Keratinocyte (primary cell): ENCODE measurements at regions not wholly inside any gene's neighbourhood (a gene's known extent, or its start where the extent isn't known, plus 50 kb on each side); places are given as distances from the start of the nearest gene placed in this dataset.
A peak's percentile ranks its signal among the peaks of the same experiment; 100 is the strongest.

Experiments used
- DNase-seq: peaks from one replicate; pipeline ENCODE4 v3.0.0-alpha.2; 2011; ENCODE audit warnings: low read depth, missing footprints, low spot score
- FAIRE-seq: peaks from 2 replicates; lab custom pipeline; 2011; peaks lifted over from hg19 to GRCh38; lab: Jason Lieb, UNC
- H2AFZ ChIP-seq: 2 replicates; pipeline ENCODE4 v1.6.0; 2012; ENCODE audit warnings: low read length, control low read depth, inconsistent platforms; ENCODE audit not compliant: control insufficient read depth
- H3K27ac ChIP-seq: 2 replicates; pipeline ENCODE4 v1.5.1; 2011; ENCODE audit warnings: low read length; ENCODE audit not compliant: control insufficient read depth, insufficient read depth
- H3K27me3 ChIP-seq: 3 replicates; pipeline ENCODE4 v1.6.0; 2011; ENCODE audit warnings: low read length; ENCODE audit not compliant: control insufficient read depth, insufficient read depth; ENCODE audit errors: extremely low read depth
- H3K36me3 ChIP-seq, 2 experiments: 2 replicates in 1 of 2; 3 replicates in 1 of 2; pipeline ENCODE4 v1.5.1; 2011; ENCODE audit warnings: low read length in 2 of 2, mild to moderate bottlenecking in 1 of 2; ENCODE audit not compliant: control insufficient read depth in 2 of 2, insufficient read depth in 2 of 2; ENCODE audit errors: extremely low read depth in 1 of 2
- H3K4me1 ChIP-seq: 3 replicates; pipeline ENCODE4 v1.5.1; 2011; ENCODE audit warnings: low read length; ENCODE audit not compliant: control insufficient read depth, insufficient read depth; ENCODE audit errors: extremely low read depth
- H3K4me2 ChIP-seq: 3 replicates; pipeline ENCODE4 v1.6.0; 2011; ENCODE audit warnings: low read depth, low read length; ENCODE audit not compliant: control insufficient read depth, insufficient read depth; ENCODE audit errors: extremely low read depth
- H3K4me3 ChIP-seq, 3 experiments: fragments of 200-600 bp in 1 of 3; sonication (generic) in 1 of 3; 2 replicates in 2 of 3; 3 replicates in 1 of 3; pipeline ENCODE4 v1.5.1; 2011 to 2016; ENCODE audit warnings: low read length in 3 of 3, mild to moderate bottlenecking in 3 of 3, control low read depth in 2 of 3, inconsistent platforms in 1 of 3, low read depth in 1 of 3, mixed read lengths in 1 of 3, mixed run types in 1 of 3, moderate library complexity in 1 of 3; ENCODE audit not compliant: control insufficient read depth in 2 of 3, insufficient read depth in 2 of 3; ENCODE audit errors: extremely low read depth in 1 of 3
- H3K79me2 ChIP-seq: 2 replicates; pipeline ENCODE4 v1.6.0; 2012; ENCODE audit warnings: low read length; ENCODE audit not compliant: control insufficient read depth, insufficient read depth
- H3K9ac ChIP-seq: 3 replicates; pipeline ENCODE4 v1.6.0; 2011; ENCODE audit warnings: low read length; ENCODE audit not compliant: control insufficient read depth, insufficient read depth; ENCODE audit errors: extremely low read depth
- H3K9me1 ChIP-seq: 3 replicates; pipeline ENCODE4 v1.6.0; 2011; ENCODE audit warnings: low read length; ENCODE audit not compliant: control insufficient read depth, insufficient read depth; ENCODE audit errors: extremely low read depth
- H3K9me3 ChIP-seq: 2 replicates; pipeline ENCODE4 v1.5.1; 2012; ENCODE audit warnings: low read depth, low read length; ENCODE audit not compliant: control insufficient read depth
- H4K20me1 ChIP-seq: 3 replicates; pipeline ENCODE4 v1.6.0; 2011; ENCODE audit warnings: low read length; ENCODE audit not compliant: control insufficient read depth, insufficient read depth; ENCODE audit errors: extremely low read depth
- CTCF ChIP-seq, 3 experiments: IDR thresholded peaks in 1 of 3; conservative IDR thresholded peaks in 1 of 3; optimal IDR thresholded peaks in 1 of 3; 2 replicates in 2 of 3; 3 replicates in 1 of 3; pipeline versions ENCODE3 to v1.5.1; 2011; ENCODE audit warnings: low read length in 3 of 3, mild to moderate bottlenecking in 3 of 3, moderate library complexity in 2 of 3, control low read depth in 1 of 3, inconsistent platforms in 1 of 3; ENCODE audit not compliant: insufficient read depth in 2 of 3; ENCODE audit errors: extremely low read depth in 1 of 3
- EZH2 ChIP-seq: IDR thresholded peaks from one replicate; pipeline ENCODE4 v1.6.1; 2012; ENCODE audit warnings: inconsistent platforms, mild to moderate bottlenecking, low read length, moderate library complexity
- dilution Hi-C: fragments of 300-500 bp; cut with MboI; formaldehyde crosslinking; loops from one replicate; pipeline ENCODE4 v1.7.0; 2020; ENCODE audit warnings: low sequenced_read_pairs; ENCODE audit not compliant: extremely low pct_ligation_motif_present

GRCh38 chr12:107619831-107620230 lies 65.8 kb upstream of the PWP1 start:
- Histone ChIP-seq H3K4me3 (no peak overlapping the region), H3K36me3 (peaks cover 3% of the 10 kb centered on the region in 2 experiments), H3K79me2 (no peaks in the 10 kb centered on the region), H3K4me2 (no peak overlapping the region), H3K9me3 (no peaks in the 10 kb centered on the region), H3K9me1 (no peaks in the 10 kb centered on the region), H3K9ac (no peak overlapping the region), H3K27me3 (no peaks in the 10 kb centered on the region), H2AFZ (no peak overlapping the region), H4K20me1 (no peaks in the 10 kb centered on the region), H3K27ac (no peak overlapping the region), H3K4me1 (no peaks in the 10 kb centered on the region)
- FAIRE-seq (no peak), DNase-seq (no peak)
- dilution Hi-C loops: no loop called here
- TF ChIP-seq EZH2 (no peak), CTCF (optimal IDR thresholded peaks at IDR 0.05 in 1 of 3, IDR thresholded peaks at IDR 0.05 in 1 of 3, conservative IDR thresholded peaks at IDR 0.05 in 1 of 3; ENCODE audit: extremely low read depth in 1 of 3, insufficient read depth in 2 of 3, low read length in 3 of 3) (no peak)

GRCh38 chr12:107622001-107622400 lies 63.6 kb upstream of the PWP1 start:
- Histone ChIP-seq H3K9ac (no peak overlapping the region), H3K9me1 (no peaks in the 10 kb centered on the region), H3K4me3 (no peak overlapping the region), H2AFZ (no peak overlapping the region), H3K9me3 (no peaks in the 10 kb centered on the region), H3K36me3 (peaks cover 3% of the 10 kb centered on the region in 2 experiments), H3K4me2 (no peak overlapping the region), H4K20me1 (no peaks in the 10 kb centered on the region), H3K27ac (no peak overlapping the region), H3K79me2 (no peaks in the 10 kb centered on the region), H3K27me3 (no peaks in the 10 kb centered on the region), H3K4me1 (no peaks in the 10 kb centered on the region)
- dilution Hi-C loops: no loop called here
- TF ChIP-seq EZH2 (no peak), CTCF (optimal IDR thresholded peaks at IDR 0.05 in 1 of 3, IDR thresholded peaks at IDR 0.05 in 1 of 3, conservative IDR thresholded peaks at IDR 0.05 in 1 of 3; ENCODE audit: extremely low read depth in 1 of 3, insufficient read depth in 2 of 3, low read length in 3 of 3) (peak; percentile 53 to 70 (median 63))
- DNase-seq: no peak
- no peak for FAIRE-seq
